Stimulated activated CD8-positive, alpha-beta memory T cell treated with anti-CD3 and anti-CD28 coated beads, Interleukin-15, amount 100 ng/mL, for 48 hours (primary cell): ENCODE measurements at regions not wholly inside any gene's neighbourhood (a gene's known extent, or its start where the extent isn't known, plus 50 kb on each side); places are given as distances from the start of the nearest gene placed in this dataset.

Source experiments
- DNase-seq, 2 donors: peaks; one replicate each; pipeline ENCODE4 v3.0.0-alpha.2; 2020; ENCODE audit warnings: low read depth in 2 of 2

- DNase-seq, result no peak
Measured at GRCh38 chrX:42619068-42619467, 158.9 kb downstream of the PPP1R2C start.

- no peak for DNase-seq
Measured at GRCh38 chrX:42616981-42617380, 161.0 kb downstream of the PPP1R2C start.

GRCh38 chrX:42615161-42615563 is 162.8 kb downstream of the PPP1R2C start:
- peak in 1 of 2 donors; percentile 13 for DNase-seq

GRCh38 chrX:42606591-42606990 is 171.4 kb downstream of the PPP1R2C start:
- DNase-seq, result no peak

GRCh38 chrX:42604302-42604701 is 173.7 kb downstream of the PPP1R2C start:
- DNase-seq, result no peak

- no peak for DNase-seq
Measured at GRCh38 chrX:42603016-42603415, 174.9 kb downstream of the PPP1R2C start.

GRCh38 chrX:42602566-42602965 is 175.4 kb downstream of the PPP1R2C start:
- DNase-seq, result no peak

GRCh38 chrX:42602136-42602535 is 175.8 kb downstream of the PPP1R2C start:
- no peak for DNase-seq

GRCh38 chrX:42597481-42597880 is 180.5 kb downstream of the PPP1R2C start:
- no peak for DNase-seq

GRCh38 chrX:42585842-42586621 is 191.9 kb downstream of the PPP1R2C start:
- no peak for DNase-seq

GRCh38 chrX:42577936-42578470 is 200.0 kb downstream of the PPP1R2C start:
- no peak for DNase-seq

- no peak for DNase-seq
Measured at GRCh38 chrX:42567268-42567667, 210.7 kb downstream of the PPP1R2C start.

- DNase-seq, result no peak
Measured at GRCh38 chrX:42565739-42566138, 212.2 kb downstream of the PPP1R2C start.

GRCh38 chrX:42546800-42547199 is 231.2 kb downstream of the PPP1R2C start:
- DNase-seq, result no peak

GRCh38 chrX:42544883-42545282 is 233.1 kb downstream of the PPP1R2C start:
- DNase-seq, result no peak

GRCh38 chrX:42541554-42541953 is 236.4 kb downstream of the PPP1R2C start:
- no peak for DNase-seq

- DNase-seq, result no peak
Measured at GRCh38 chrX:42540146-42540545, 237.8 kb downstream of the PPP1R2C start.

- no peak for DNase-seq
Measured at GRCh38 chrX:42538405-42538804, 239.6 kb downstream of the PPP1R2C start.

- DNase-seq, result no peak
Measured at GRCh38 chrX:42536286-42536685, 241.7 kb downstream of the PPP1R2C start.

- DNase-seq, result no peak
Measured at GRCh38 chrX:42535233-42535632, 242.7 kb downstream of the PPP1R2C start.

GRCh38 chrX:42533761-42534160 is 244.2 kb downstream of the PPP1R2C start:
- no peak for DNase-seq

- no peak for DNase-seq
Measured at GRCh38 chrX:42531441-42531840, 246.5 kb downstream of the PPP1R2C start.

GRCh38 chrX:42530027-42530426 is 247.9 kb downstream of the PPP1R2C start:
- DNase-seq, result no peak

GRCh38 chrX:42524379-42524778 is 253.6 kb downstream of the PPP1R2C start:
- no peak for DNase-seq
